H1 (cell line): ENCODE measurements at regions not wholly inside any gene's neighbourhood (a gene's known extent, or its start where the extent isn't known, plus 50 kb on each side); places are given as distances from the start of the nearest gene placed in this dataset.

Source experiments
- CTCF ChIA-PET: fragments of 300-600 bp; sonication (Branson Sonifier 250); formaldehyde crosslinking; loops from one replicate; lab custom pipeline; 2021; ENCODE audit not compliant: partially characterized antibody; lab: Charles Lee
- POLR2A ChIA-PET: fragments of 300-600 bp; sonication (Branson Sonifier 250); formaldehyde crosslinking; loops from one replicate; lab custom pipeline; 2021; ENCODE audit warnings: inconsistent platforms; ENCODE audit not compliant: partially characterized antibody; lab: Charles Lee
- DNase-seq, 2 experiments: peaks; one replicate each; pipeline versions ENCODE4 v3.0.0 to v3.0.0-alpha.2; 2010 to 2022; ENCODE audit warnings: low spot score in 2 of 2, low read depth in 1 of 2, mixed read lengths in 1 of 2
- FAIRE-seq: peaks from 2 replicates; lab custom pipeline; 2011; peaks lifted over from hg19 to GRCh38; lab: Jason Lieb, UNC
- H2AFZ ChIP-seq: 2 replicates; pipeline ENCODE4 v1.8.1; 2012; ENCODE audit warnings: low read length, inconsistent platforms
- H2AK5ac ChIP-seq: 2 replicates; pipeline ENCODE4 v1.6.1; 2013; ENCODE audit warnings: low read depth, low read length
- H2BK120ac ChIP-seq: replicated peaks from 2 replicates; pipeline ENCODE3; 2013; ENCODE audit warnings: low read depth, low read length, inconsistent platforms
- H2BK12ac ChIP-seq: 2 replicates; pipeline ENCODE4 v1.6.1; 2013; ENCODE audit warnings: low read depth, low read length
- H2BK15ac ChIP-seq: 2 replicates; pipeline ENCODE4 v1.6.1; 2013; ENCODE audit warnings: low read length
- H2BK20ac ChIP-seq: 2 replicates; pipeline ENCODE4 v1.6.1; 2013; ENCODE audit warnings: low read length
- H2BK5ac ChIP-seq: 2 replicates; pipeline ENCODE4 v1.6.1; 2013; ENCODE audit warnings: low read depth, low read length
- H3K14ac ChIP-seq: 2 replicates; pipeline ENCODE4 v1.6.1; 2013; ENCODE audit warnings: inconsistent platforms; ENCODE audit not compliant: insufficient read length
- H3K18ac ChIP-seq: 2 replicates; pipeline ENCODE4 v1.6.1; 2013; ENCODE audit warnings: low read length; ENCODE audit errors: extremely low read depth
- H3K23ac ChIP-seq: 2 replicates; pipeline ENCODE4 v1.6.1; 2013; ENCODE audit warnings: inconsistent platforms; ENCODE audit not compliant: insufficient read length
- H3K23me2 ChIP-seq: 2 replicates; pipeline ENCODE4 v1.6.1; 2013; ENCODE audit warnings: low read depth, low read length
- H3K27ac ChIP-seq: 2 replicates; pipeline ENCODE4 v1.6.1; 2011; ENCODE audit warnings: low read depth, low read length, inconsistent platforms
- H3K27me3 ChIP-seq, 4 experiments: replicated peaks in 1 of 4; 1 replicate in 1 of 4; 2 replicates in 3 of 4; pipeline versions ENCODE4 v1.6.1 to v1.8.1; 2011 to 2013; ENCODE audit warnings: low read length in 3 of 4, mild to moderate bottlenecking in 3 of 4, inconsistent platforms in 2 of 4, mixed read lengths in 2 of 4, moderate library complexity in 1 of 4; ENCODE audit not compliant: control insufficient read depth in 3 of 4, insufficient read depth in 3 of 4; ENCODE audit errors: extremely low read depth in 1 of 4
- H3K36me3 ChIP-seq, 4 experiments: 2 replicates each; pipeline versions ENCODE4 v1.6.1 to v1.8.1; 2011 to 2013; ENCODE audit warnings: mild to moderate bottlenecking in 4 of 4, low read length in 3 of 4, moderate library complexity in 2 of 4, control low read depth in 1 of 4, inconsistent platforms in 1 of 4; ENCODE audit not compliant: insufficient read depth in 4 of 4, control insufficient read depth in 2 of 4
- H3K4ac ChIP-seq: replicated peaks from 2 replicates; pipeline ENCODE3; 2013; ENCODE audit warnings: low read length, low read depth, mixed read lengths, inconsistent platforms; ENCODE audit not compliant: insufficient read length
- H3K4me1 ChIP-seq, 4 experiments: replicated peaks in 1 of 4; 1 replicate in 1 of 4; 2 replicates in 3 of 4; pipeline versions ENCODE4 v1.6.1 to v1.8.1; 2011 to 2013; ENCODE audit warnings: low read length in 3 of 4, inconsistent platforms in 2 of 4, mixed read lengths in 1 of 4; ENCODE audit not compliant: insufficient read depth in 4 of 4, control insufficient read depth in 3 of 4
- H3K4me2 ChIP-seq, 2 experiments: 2 replicates each; pipeline versions ENCODE4 v1.6.1 to v1.8.1; 2011 to 2013; ENCODE audit warnings: low read depth in 2 of 2, low read length in 2 of 2, control low read depth in 1 of 2, inconsistent platforms in 1 of 2, mild to moderate bottlenecking in 1 of 2; ENCODE audit not compliant: insufficient read depth in 1 of 2
- H3K4me3 ChIP-seq, 4 experiments: fragments of 200-600, 300-600 bp in 1 of 4; sonication (generic), shearing (Covaris generic), sonication (Bioruptor Twin) in 1 of 4; 2 replicates each; pipeline versions ENCODE4 v1.5.1 to v1.8.1; 2011 to 2016; ENCODE audit warnings: low read length in 4 of 4, low read depth in 3 of 4, control low read depth in 2 of 4, inconsistent platforms in 2 of 4, mild to moderate bottlenecking in 2 of 4, mixed read lengths in 1 of 4, moderate library complexity in 1 of 4; ENCODE audit not compliant: insufficient read depth in 2 of 4; ENCODE audit errors: extremely low read depth in 1 of 4
- H3K56ac ChIP-seq: replicated peaks from 2 replicates; pipeline ENCODE3; 2013; ENCODE audit warnings: low read depth, mild to moderate bottlenecking, mixed read lengths, low read length, inconsistent platforms; ENCODE audit not compliant: insufficient read length
- H3K79me1 ChIP-seq: 2 replicates; pipeline ENCODE4 v1.6.1; 2013; ENCODE audit warnings: low read depth, low read length, control low read depth
- H3K79me2 ChIP-seq, 2 experiments: 2 replicates each; pipeline versions ENCODE4 v1.6.1 to v1.8.1; 2012 to 2013; ENCODE audit warnings: low read length in 2 of 2, mild to moderate bottlenecking in 2 of 2, inconsistent platforms in 1 of 2; ENCODE audit not compliant: insufficient read depth in 2 of 2, control insufficient read depth in 1 of 2
- H3K9ac ChIP-seq, 4 experiments: replicated peaks in 1 of 4; 1 replicate in 1 of 4; 2 replicates in 3 of 4; pipeline versions ENCODE4 v1.6.1 to v1.8.1; 2011 to 2013; ENCODE audit warnings: low read depth in 3 of 4, low read length in 3 of 4, control low read depth in 2 of 4, mild to moderate bottlenecking in 2 of 4, moderate library complexity in 2 of 4, inconsistent platforms in 1 of 4; ENCODE audit errors: extremely low read depth in 1 of 4
- H3K9me3 ChIP-seq, 2 experiments: 2 replicates each; pipeline versions ENCODE4 v1.6.1 to v1.8.1; 2012 to 2013; ENCODE audit warnings: mild to moderate bottlenecking in 2 of 2, moderate library complexity in 2 of 2, control low read depth in 1 of 2, inconsistent platforms in 1 of 2, low read depth in 1 of 2, low read length in 1 of 2, mixed read lengths in 1 of 2; ENCODE audit not compliant: insufficient read depth in 2 of 2
- H4K20me1 ChIP-seq, 2 experiments: replicated peaks in 1 of 2; 2 replicates each; pipeline versions ENCODE3 to v1.8.1; 2011 to 2013; ENCODE audit warnings: inconsistent platforms in 2 of 2, low read length in 2 of 2, mild to moderate bottlenecking in 1 of 2; ENCODE audit not compliant: insufficient read depth in 2 of 2, control insufficient read depth in 1 of 2
- H4K5ac ChIP-seq: 2 replicates; pipeline ENCODE4 v1.6.1; 2013; ENCODE audit warnings: low read length, low read depth, mixed read lengths, inconsistent platforms; ENCODE audit not compliant: insufficient read length
- H4K8ac ChIP-seq: 2 replicates; pipeline ENCODE4 v1.8.0; 2013; ENCODE audit warnings: mild to moderate bottlenecking, moderate library complexity, low read length, inconsistent platforms; ENCODE audit not compliant: insufficient read depth; ENCODE audit errors: extremely low read depth
- H4K91ac ChIP-seq: replicated peaks from 2 replicates; pipeline ENCODE3; 2013; ENCODE audit warnings: low read length, mixed read lengths, inconsistent platforms; ENCODE audit not compliant: insufficient read length
- BRCA1 ChIP-seq: IDR thresholded peaks from 2 replicates; pipeline ENCODE4 v1.6.1; 2012; ENCODE audit warnings: low read depth, low read length, improper control_type of control experiment
- HDAC2 ChIP-seq, 2 experiments: fragments of 300-600 bp in 1 of 2; sonication (generic) in 1 of 2; IDR thresholded peaks; 2 replicates each; pipeline ENCODE4 v1.6.1; 2011 to 2012; ENCODE audit warnings: low read depth in 2 of 2, low read length in 2 of 2, mild to moderate bottlenecking in 2 of 2, moderate library complexity in 2 of 2, borderline replicate concordance in 1 of 2, inconsistent platforms in 1 of 2
- KDM1A ChIP-seq: fragments of 200-600, 300-600 bp; sonication (generic); IDR thresholded peaks from 2 replicates; pipeline ENCODE4 v1.7.1; 2016; ENCODE audit warnings: mild to moderate bottlenecking, low read length, borderline replicate concordance
- PHF8 ChIP-seq: fragments of 200-600 bp; sonication (generic); conservative IDR thresholded peaks from 2 replicates; pipeline ENCODE4 v1.7.1; 2012; ENCODE audit warnings: low read depth, mild to moderate bottlenecking, inconsistent platforms, low read length, moderate library complexity
- RNF2 ChIP-seq: fragments of 200-900, 300-1000 bp; sonication (generic); IDR thresholded peaks from 2 replicates; pipeline ENCODE4 v1.7.1; 2016; ENCODE audit warnings: borderline replicate concordance, low read depth, mild to moderate bottlenecking, antibody characterized with exemption, low read length; ENCODE audit not compliant: poor library complexity, severe bottlenecking; ENCODE audit errors: missing control alignments
- RXRA ChIP-seq: IDR thresholded peaks from 2 replicates; pipeline ENCODE4 v1.6.1; 2011; ENCODE audit warnings: low read depth, mild to moderate bottlenecking, low read length, moderate library complexity; ENCODE audit not compliant: insufficient read depth
- TAF7 ChIP-seq: optimal IDR thresholded peaks from 2 replicates; pipeline ENCODE3; 2011; ENCODE audit warnings: low read depth, mild to moderate bottlenecking, inconsistent platforms, low read length, moderate library complexity, borderline replicate concordance
- WGBS, 2 experiments: shearing (Covaris generic) in 1 of 2; methylation state at CpG; one replicate each; pipeline versions ENCODE4 v1.1.6 to v1.1.7; 2013 to 2015; ENCODE audit warnings: low lambda C conversion rate in 2 of 2, mixed read lengths in 2 of 2, inconsistent platforms in 1 of 2, low coverage in 1 of 2, missing lambda C conversion rate in 1 of 2; ENCODE audit not compliant: insufficient replicate concordance in 2 of 2, insufficient coverage in 1 of 2, insufficient read length in 1 of 2; ENCODE audit errors: extremely low coverage in 1 of 2, missing lambda C conversion rate in 1 of 2; 5-methylcytosine and 5-hydroxymethylcytosine counted together
- TF ChIP-seq, protein P1 (sequence below): IDR thresholded peaks from 2 replicates; pipeline ENCODE4 v1.6.1; 2011; ENCODE audit warnings: low read depth, mild to moderate bottlenecking, low read length; ENCODE audit not compliant: insufficient read depth
- TF ChIP-seq, protein P2 (sequence below): IDR thresholded peaks from 2 replicates; pipeline ENCODE4 v1.6.1; 2012; ENCODE audit warnings: inconsistent platforms

DNA sequence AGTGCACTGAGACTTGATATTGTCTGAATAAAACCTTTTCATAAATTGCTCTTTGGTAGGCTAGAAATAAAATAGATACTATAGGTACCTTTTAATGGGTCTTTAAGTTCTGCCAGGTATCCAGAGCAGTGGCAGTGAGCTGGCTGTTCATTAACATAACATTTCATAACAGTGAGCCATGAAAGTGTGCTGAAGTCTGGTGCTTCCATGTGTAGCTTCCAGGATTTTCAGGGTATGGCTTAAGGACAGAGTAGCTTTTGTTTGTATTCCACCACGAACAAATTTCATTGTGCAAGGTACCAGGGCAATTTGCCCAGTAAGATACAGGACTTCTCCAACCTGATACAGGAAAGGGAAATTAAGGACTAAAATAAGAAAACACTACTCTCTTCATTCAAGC, 124.7 kb upstream of the NANOGP8 start:
- H4K20me1 ChIP-seq = no peaks in the 10 kb centered on the region
- H3K23ac ChIP-seq = no peak overlapping the region
- no peak overlapping the region for H2BK120ac ChIP-seq
- DNase-seq = no peak
- no peak overlapping the region for H3K4ac ChIP-seq
- TF ChIP-seq BRCA1 = no peak
- TF ChIP-seq KDM1A = no peak
- TF ChIP-seq RXRA = no peak
- TF ChIP-seq PHF8 = no peak
- TF ChIP-seq HDAC2 (IDR thresholded peaks at IDR 0.05; ENCODE audit: borderline replicate concordance in 1 of 2, low read depth in 2 of 2, low read length in 2 of 2) = no peak
- TF ChIP-seq, protein P1, sequence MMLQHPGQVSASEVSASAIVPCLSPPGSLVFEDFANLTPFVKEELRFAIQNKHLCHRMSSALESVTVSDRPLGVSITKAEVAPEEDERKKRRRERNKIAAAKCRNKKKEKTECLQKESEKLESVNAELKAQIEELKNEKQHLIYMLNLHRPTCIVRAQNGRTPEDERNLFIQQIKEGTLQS = no peak
- no peak for TF ChIP-seq RNF2
- TF ChIP-seq, protein P2, sequence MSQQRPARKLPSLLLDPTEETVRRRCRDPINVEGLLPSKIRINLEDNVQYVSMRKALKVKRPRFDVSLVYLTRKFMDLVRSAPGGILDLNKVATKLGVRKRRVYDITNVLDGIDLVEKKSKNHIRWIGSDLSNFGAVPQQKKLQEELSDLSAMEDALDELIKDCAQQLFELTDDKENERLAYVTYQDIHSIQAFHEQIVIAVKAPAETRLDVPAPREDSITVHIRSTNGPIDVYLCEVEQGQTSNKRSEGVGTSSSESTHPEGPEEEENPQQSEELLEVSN = no peak
- TF ChIP-seq TAF7 = no peak
- TF ChIP-seq, all 59 proteins: peak for 0
- Histone ChIP-seq H3K4me3 (no peak overlapping the region), H3K23me2 (no peaks in the 10 kb centered on the region), H3K36me3 (no peaks in the 10 kb centered on the region), H2AK5ac (no peak overlapping the region), H3K27me3 (no peaks in the 10 kb centered on the region), H3K27ac (no peak overlapping the region), H3K9ac (no peak overlapping the region), H3K79me2 (no peaks in the 10 kb centered on the region), H3K79me1 (no peaks in the 10 kb centered on the region), H3K4me2 (no peak overlapping the region), H2BK12ac (no peak overlapping the region), H4K5ac (no peak overlapping the region), H3K4me1 (no peaks in the 10 kb centered on the region), H3K14ac (no peak overlapping the region), H3K18ac (no peak overlapping the region), H2BK20ac (no peak overlapping the region), H4K8ac (no peak overlapping the region), H2BK15ac (no peak overlapping the region), H3K9me3 (no peaks in the 10 kb centered on the region), H3K56ac (no peak overlapping the region), H2BK5ac (no peak overlapping the region), H2AFZ (no peak overlapping the region), H4K91ac (no peak overlapping the region)
- 100% methylated on average over 1 of the region's 1 CpG; no CpG with 5 or more reads in 1 of the 2 experiments for WGBS, 2 experiments
- ChIA-PET POLR2A (no interaction called here), CTCF (no interaction called here)
- FAIRE-seq = no peak
